Kidney (tissue), 13 donors: ENCODE measurements at regions not wholly inside any gene's neighbourhood (a gene's known extent, or its start where the extent isn't known, plus 50 kb on each side); places are given as distances from the start of the nearest gene placed in this dataset.
"Not testable (repeated sequence)": the region's sequence is repeated elsewhere in the genome, so short reads cannot be mapped to it uniquely, and the experiment has no call there.

Experiments
- DNase-seq, 5 donors: peaks; one replicate each; pipeline ENCODE4 v3.0.0-alpha.2; 2013 to 2020
- FAIRE-seq: peaks from 2 replicates; lab custom pipeline; 2012; peaks lifted over from hg19 to GRCh38; lab: Jason Lieb, UNC
- H3K27ac ChIP-seq, 2 donors: one replicate each; pipeline ENCODE4 v1.7.0; 2013; ENCODE audit warnings: low read depth in 2 of 2, low read length in 2 of 2, inconsistent platforms in 1 of 2
- H3K27me3 ChIP-seq: one replicate; pipeline ENCODE4 v1.7.1; 2013; ENCODE audit warnings: low read length, inconsistent platforms; ENCODE audit not compliant: control insufficient read depth, insufficient read depth
- H3K36me3 ChIP-seq, 3 donors: one replicate each; pipeline versions ENCODE4 v1.7.0 to v1.7.1; 2013; ENCODE audit warnings: low read length in 3 of 3, control low read depth in 1 of 3, inconsistent platforms in 1 of 3; ENCODE audit not compliant: insufficient read depth in 3 of 3, control insufficient read depth in 2 of 3
- H3K4me1 ChIP-seq, 3 donors: one replicate each; pipeline versions ENCODE4 v1.7.0 to v1.7.1; 2013; ENCODE audit warnings: low read length in 3 of 3, inconsistent platforms in 1 of 3, low read depth in 1 of 3; ENCODE audit not compliant: control insufficient read depth in 2 of 3, insufficient read depth in 2 of 3
- H3K4me3 ChIP-seq, 3 donors: one replicate each; pipeline versions ENCODE4 v1.7.0 to v1.8.1; 2013; ENCODE audit warnings: low read length in 3 of 3, control low read depth in 1 of 3, inconsistent platforms in 1 of 3
- H3K9ac ChIP-seq, 3 donors: one replicate each; pipeline versions ENCODE4 v1.7.0 to v1.7.1; 2013; ENCODE audit warnings: low read length in 3 of 3, control low read depth in 1 of 3, inconsistent platforms in 1 of 3
- H3K9me3 ChIP-seq, 3 donors: one replicate each; pipeline versions ENCODE4 v1.7.0 to v1.7.1; 2013; ENCODE audit warnings: low read length in 3 of 3, control low read depth in 1 of 3, inconsistent platforms in 1 of 3; ENCODE audit not compliant: control insufficient read depth in 2 of 3, insufficient read depth in 1 of 3
- CTCF ChIP-seq: IDR thresholded peaks from 3 replicates; pipeline ENCODE4 v1.5.1; 2012; ENCODE audit warnings: mild to moderate bottlenecking, moderate library complexity, borderline replicate concordance; ENCODE audit not compliant: insufficient read depth; ENCODE audit errors: extremely low read depth
- intact Hi-C: fragments of 100-400 bp; cut with DNase I; formaldehyde crosslinking; loops from one replicate; pipeline ENCODE4 v1.11.1; 2022
- donor health status: control.
- donor health status: control.
- donor health status: control.
- donor health status: control.
- donor health status: control.
- donor health status: DM: yes; HTN: yes; CAD: no.
- donor health status: Normal renal cell carcinoma (clear cell type).

- Histone ChIP-seq H3K9me3 (no peaks in the 10 kb centered on the region), H3K9ac (no peak overlapping the region), H3K4me3 (no peak overlapping the region), H3K27me3 (peaks cover 14% of the 10 kb centered on the region), H3K4me1 (no peaks in the 10 kb centered on the region), H3K36me3 (no peaks in the 10 kb centered on the region), H3K27ac (no peak overlapping the region)
- FAIRE-seq (no peak), DNase-seq (peak in 1 of 5 donors; percentile 50)
- intact Hi-C loops = no loop called here
- TF ChIP-seq CTCF = no peak
These were observed 129.4 kb downstream of the PPIAL4G start for GRCh38 chr1:148353461-148354283.

GRCh38 chr1:148352470-148353053 lies 130.5 kb downstream of the PPIAL4G start:
- intact Hi-C loops = no loop called here
- peaks cover 14% of the 10 kb centered on the region for H3K27me3 ChIP-seq

GRCh38 chr1:148347781-148348180 lies 135.3 kb downstream of the PPIAL4G start:
- Histone ChIP-seq H3K9ac (no peak overlapping the region), H3K4me1 (peaks cover 0 to 3% (median 0%) of the 10 kb centered on the region in 3 donors), H3K27me3 (no peaks in the 10 kb centered on the region), H3K36me3 (no peaks in the 10 kb centered on the region), H3K9me3 (no peaks in the 10 kb centered on the region), H3K27ac (no peak overlapping the region), H3K4me3 (no peak overlapping the region)
- TF ChIP-seq CTCF = no peak
- DNase-seq = no peak
- no peak for FAIRE-seq
- intact Hi-C loops = no loop called here

More at GRCh38 chr1:148352470-148353053, 130.5 kb downstream of the PPIAL4G start:
- no peaks in the 10 kb centered on the region for H3K36me3 ChIP-seq
- H3K27ac ChIP-seq = no peak overlapping the region
- FAIRE-seq (no peak), DNase-seq (no peak)
- H3K9me3 ChIP-seq = no peaks in the 10 kb centered on the region
- no peaks in the 10 kb centered on the region for H3K4me1 ChIP-seq
- H3K4me3 ChIP-seq = no peak overlapping the region
- H3K9ac ChIP-seq = no peak overlapping the region
- no peak for TF ChIP-seq CTCF

GRCh38 chr1:148345659-148346151 lies 137.4 kb downstream of the PPIAL4G start:
- H3K9ac ChIP-seq, H3K27me3 ChIP-seq, H3K9me3 ChIP-seq, H3K27ac ChIP-seq, FAIRE-seq, H3K36me3 ChIP-seq, H3K4me3 ChIP-seq, intact Hi-C loops, H3K4me1 ChIP-seq: not testable (repeated sequence)
- peak in 3 of 5 donors; percentile 42 to 75 (median 70) for DNase-seq

GRCh38 chr1:148344651-148345050 lies 138.5 kb downstream of the PPIAL4G start:
- DNase-seq, FAIRE-seq, H3K9ac ChIP-seq, H3K9me3 ChIP-seq, H3K27me3 ChIP-seq, H3K27ac ChIP-seq, H3K36me3 ChIP-seq, intact Hi-C loops, H3K4me3 ChIP-seq, H3K4me1 ChIP-seq: not testable (repeated sequence)

GRCh38 chr1:148341729-148342128 lies 141.4 kb downstream of the PPIAL4G start:
- H3K9me3 ChIP-seq, H3K36me3 ChIP-seq, H3K4me3 ChIP-seq, H3K9ac ChIP-seq, FAIRE-seq, H3K27ac ChIP-seq, intact Hi-C loops, DNase-seq, H3K27me3 ChIP-seq, H3K4me1 ChIP-seq: not testable (repeated sequence)
